ENCODE measurements at regions not wholly inside any gene's neighbourhood (a gene's known extent, or its start where the extent isn't known, plus 50 kb on each side); places are given as distances from the start of the nearest gene placed in this dataset.

DNA sequence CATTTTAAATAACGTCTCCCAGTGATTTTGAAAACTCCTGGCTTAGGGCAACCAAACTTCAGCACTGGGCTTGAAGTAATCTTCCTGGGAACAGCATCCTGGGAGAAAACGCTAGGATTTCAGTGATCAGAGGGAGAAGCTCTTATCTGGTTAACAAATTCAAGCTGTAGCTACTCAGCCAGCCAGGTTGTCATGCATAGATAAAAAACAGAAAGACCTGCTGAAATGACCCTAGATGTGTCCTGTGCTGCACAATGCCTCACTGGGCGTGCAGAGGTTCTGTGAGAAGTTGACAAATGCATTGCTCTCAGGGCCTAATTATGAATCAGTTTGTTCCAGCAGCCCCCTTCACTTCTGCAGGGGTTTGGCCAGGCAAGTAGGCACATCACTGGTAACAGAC is 68.9 kb upstream of the CHCHD3 start:
- Histone ChIP-seq H3K36me3 (ENCODE audit: low read depth) (no peaks in the 10 kb centered on the region), H3K27me3 (ENCODE audit: insufficient read depth, low read depth) (peaks cover 75% of the 10 kb centered on the region), H3K9me3 (ENCODE audit: insufficient read depth, low read depth) (no peaks in the 10 kb centered on the region), H4K20me1 (ENCODE audit: insufficient read depth) (no peaks in the 10 kb centered on the region), H3K4me3 (no peak overlapping the region), H3K79me2 (ENCODE audit: low read depth) (no peaks in the 10 kb centered on the region), H3K4me2 (no peak overlapping the region), H2AFZ (no peak overlapping the region), H3K4me1 (replicated peaks; ENCODE audit: insufficient read depth) (no peaks in the 10 kb centered on the region), H3K27ac (no peak overlapping the region), H3F3A (ENCODE audit: insufficient read depth, low read depth) (no peaks in the 10 kb centered on the region), H3K9me2 (ENCODE audit: insufficient read depth) (no peaks in the 10 kb centered on the region)
- ChIA-PET CTCF (no interaction called here), POLR2A (ENCODE audit: unreplicated experiment) (no interaction called here)
- BruUV-seq (replicated peaks) = no TSS peak
- intact Hi-C loops (cut with micrococcal nuclease; ENCODE audit: unreplicated experiment) = no loop called here
- DNase-seq = no peak
- TF ChIP-seq, protein P1, sequence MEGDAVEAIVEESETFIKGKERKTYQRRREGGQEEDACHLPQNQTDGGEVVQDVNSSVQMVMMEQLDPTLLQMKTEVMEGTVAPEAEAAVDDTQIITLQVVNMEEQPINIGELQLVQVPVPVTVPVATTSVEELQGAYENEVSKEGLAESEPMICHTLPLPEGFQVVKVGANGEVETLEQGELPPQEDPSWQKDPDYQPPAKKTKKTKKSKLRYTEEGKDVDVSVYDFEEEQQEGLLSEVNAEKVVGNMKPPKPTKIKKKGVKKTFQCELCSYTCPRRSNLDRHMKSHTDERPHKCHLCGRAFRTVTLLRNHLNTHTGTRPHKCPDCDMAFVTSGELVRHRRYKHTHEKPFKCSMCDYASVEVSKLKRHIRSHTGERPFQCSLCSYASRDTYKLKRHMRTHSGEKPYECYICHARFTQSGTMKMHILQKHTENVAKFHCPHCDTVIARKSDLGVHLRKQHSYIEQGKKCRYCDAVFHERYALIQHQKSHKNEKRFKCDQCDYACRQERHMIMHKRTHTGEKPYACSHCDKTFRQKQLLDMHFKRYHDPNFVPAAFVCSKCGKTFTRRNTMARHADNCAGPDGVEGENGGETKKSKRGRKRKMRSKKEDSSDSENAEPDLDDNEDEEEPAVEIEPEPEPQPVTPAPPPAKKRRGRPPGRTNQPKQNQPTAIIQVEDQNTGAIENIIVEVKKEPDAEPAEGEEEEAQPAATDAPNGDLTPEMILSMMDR (conservative IDR thresholded peaks at IDR 0.05) = no peak
- no peak for TF ChIP-seq EZH2 (IDR thresholded peaks at IDR 0.05; ENCODE audit: low read depth)

DNA sequence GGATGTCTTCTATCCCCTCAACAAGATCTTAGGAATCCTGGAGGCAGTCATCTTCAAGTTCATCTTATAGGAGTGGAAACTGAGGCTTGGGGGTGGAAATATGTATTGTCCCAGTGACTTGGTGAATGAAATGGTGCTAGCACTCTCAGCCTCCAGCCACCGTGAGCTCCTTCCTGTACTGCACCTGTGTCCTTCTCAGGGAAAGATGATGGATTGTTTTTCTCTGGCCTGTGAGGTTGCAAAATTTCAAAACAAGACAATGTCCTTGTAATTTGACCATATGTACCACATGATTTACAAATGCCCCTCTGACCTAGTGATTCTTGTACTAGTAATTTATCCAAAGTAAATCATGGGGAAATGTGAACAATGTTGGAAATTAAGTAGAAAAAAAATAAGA is 71.0 kb upstream of the CHCHD3 start:
- no peaks in the 10 kb centered on the region for H3K79me2 ChIP-seq (ENCODE audit: low read depth)
- no peak for DNase-seq
- no peaks in the 10 kb centered on the region for H4K20me1 ChIP-seq (ENCODE audit: insufficient read depth)
- H3K4me3 ChIP-seq = no peak overlapping the region
- peaks cover 68% of the 10 kb centered on the region for H3K27me3 ChIP-seq (ENCODE audit: insufficient read depth, low read depth)
- POLR2A ChIA-PET (ENCODE audit: unreplicated experiment) = no interaction called here
- H3K4me1 ChIP-seq (replicated peaks; ENCODE audit: insufficient read depth) = no peaks in the 10 kb centered on the region
- H3K36me3 ChIP-seq (ENCODE audit: low read depth) = no peaks in the 10 kb centered on the region
- H3F3A ChIP-seq (ENCODE audit: insufficient read depth, low read depth) = no peaks in the 10 kb centered on the region
- no peak overlapping the region for H2AFZ ChIP-seq
- no peak overlapping the region for H3K27ac ChIP-seq
- no peaks in the 10 kb centered on the region for H3K9me2 ChIP-seq (ENCODE audit: insufficient read depth)
- no peak for TF ChIP-seq EZH2 (IDR thresholded peaks at IDR 0.05; ENCODE audit: low read depth)
- TF ChIP-seq, protein P1 (conservative IDR thresholded peaks at IDR 0.05) = no peak
- CTCF ChIA-PET = no interaction called here
- BruUV-seq (replicated peaks) = no TSS peak
- H3K9me3 ChIP-seq (ENCODE audit: insufficient read depth, low read depth) = no peaks in the 10 kb centered on the region
- H3K4me2 ChIP-seq = no peak overlapping the region
- intact Hi-C loops (cut with micrococcal nuclease; ENCODE audit: unreplicated experiment) = no loop called here

DNA sequence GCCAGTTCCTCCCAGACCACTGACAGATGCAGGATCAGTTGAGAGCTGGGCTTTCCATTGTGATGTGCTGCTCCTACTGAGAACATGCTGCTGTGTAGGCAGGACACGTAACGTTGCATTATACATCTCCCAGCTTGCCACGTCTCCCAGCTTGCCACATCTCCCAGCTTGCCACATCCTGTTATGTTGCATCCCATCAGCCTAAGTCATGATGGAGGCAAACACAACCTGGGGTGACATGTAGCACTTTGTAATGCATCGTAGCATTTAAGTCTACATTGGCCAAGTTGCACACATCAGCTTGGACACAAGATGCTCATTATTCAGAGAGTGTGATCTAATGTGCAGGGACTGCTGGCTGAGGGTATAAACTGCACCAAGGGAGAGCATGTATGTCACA is 73.3 kb upstream of the CHCHD3 start:
- CTCF ChIA-PET = no interaction called here
- H3K4me2 ChIP-seq = no peak overlapping the region

More for the DNA sequence above, 73.3 kb upstream of the CHCHD3 start:
- BruUV-seq (replicated peaks) = no TSS peak
- Histone ChIP-seq H4K20me1 (ENCODE audit: insufficient read depth) (no peaks in the 10 kb centered on the region), H3K36me3 (ENCODE audit: low read depth) (no peaks in the 10 kb centered on the region), H3K9me3 (ENCODE audit: insufficient read depth, low read depth) (no peaks in the 10 kb centered on the region), H3F3A (ENCODE audit: insufficient read depth, low read depth) (no peaks in the 10 kb centered on the region), H3K27ac (no peak overlapping the region), H2AFZ (no peak overlapping the region), H3K9me2 (ENCODE audit: insufficient read depth) (no peaks in the 10 kb centered on the region), H3K4me1 (replicated peaks; ENCODE audit: insufficient read depth) (no peaks in the 10 kb centered on the region), H3K27me3 (ENCODE audit: insufficient read depth, low read depth) (peaks cover 63% of the 10 kb centered on the region), H3K4me3 (no peak overlapping the region), H3K79me2 (ENCODE audit: low read depth) (no peaks in the 10 kb centered on the region)
- intact Hi-C loops (cut with micrococcal nuclease; ENCODE audit: unreplicated experiment) = no loop called here
- DNase-seq = no peak
- TF ChIP-seq EZH2 (IDR thresholded peaks at IDR 0.05; ENCODE audit: low read depth) = no peak
- TF ChIP-seq, protein P1 (conservative IDR thresholded peaks at IDR 0.05) = no peak
- POLR2A ChIA-PET (ENCODE audit: unreplicated experiment) = no interaction called here
